GM12874 (cell line): ENCODE measurements at regions not wholly inside any gene's neighbourhood (a gene's known extent, or its start where the extent isn't known, plus 50 kb on each side); places are given as distances from the start of the nearest gene placed in this dataset.
A peak's percentile ranks its signal among the peaks of the same experiment; 100 is the strongest.

Source experiments
- TF ChIP-seq, protein P1 (sequence below): IDR thresholded peaks from 2 replicates; pipeline ENCODE4 v1.5.1; 2011; ENCODE audit warnings: low read depth, mild to moderate bottlenecking, control low read depth, low read length, moderate library complexity; ENCODE audit not compliant: insufficient read depth

DNA sequence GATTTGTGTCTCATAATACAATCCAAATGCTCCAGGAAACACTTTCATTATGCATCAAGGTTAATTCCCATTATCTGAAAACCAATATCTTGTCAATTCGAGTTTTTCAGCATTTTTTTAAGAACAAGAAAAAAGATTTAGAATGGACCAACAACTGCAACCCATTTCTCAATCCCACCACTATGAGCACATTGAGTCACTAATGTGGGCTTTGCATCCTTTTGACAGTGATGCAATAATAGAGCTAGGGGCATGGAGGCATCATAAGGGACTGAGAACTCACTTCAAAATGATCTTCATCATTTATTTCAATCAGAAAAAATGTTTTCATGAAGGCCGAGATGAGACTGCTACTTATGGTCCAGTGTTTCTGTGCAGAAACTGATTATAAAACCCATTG is 74.8 kb upstream of the DEFB112 start:
- TF ChIP-seq, protein P1, sequence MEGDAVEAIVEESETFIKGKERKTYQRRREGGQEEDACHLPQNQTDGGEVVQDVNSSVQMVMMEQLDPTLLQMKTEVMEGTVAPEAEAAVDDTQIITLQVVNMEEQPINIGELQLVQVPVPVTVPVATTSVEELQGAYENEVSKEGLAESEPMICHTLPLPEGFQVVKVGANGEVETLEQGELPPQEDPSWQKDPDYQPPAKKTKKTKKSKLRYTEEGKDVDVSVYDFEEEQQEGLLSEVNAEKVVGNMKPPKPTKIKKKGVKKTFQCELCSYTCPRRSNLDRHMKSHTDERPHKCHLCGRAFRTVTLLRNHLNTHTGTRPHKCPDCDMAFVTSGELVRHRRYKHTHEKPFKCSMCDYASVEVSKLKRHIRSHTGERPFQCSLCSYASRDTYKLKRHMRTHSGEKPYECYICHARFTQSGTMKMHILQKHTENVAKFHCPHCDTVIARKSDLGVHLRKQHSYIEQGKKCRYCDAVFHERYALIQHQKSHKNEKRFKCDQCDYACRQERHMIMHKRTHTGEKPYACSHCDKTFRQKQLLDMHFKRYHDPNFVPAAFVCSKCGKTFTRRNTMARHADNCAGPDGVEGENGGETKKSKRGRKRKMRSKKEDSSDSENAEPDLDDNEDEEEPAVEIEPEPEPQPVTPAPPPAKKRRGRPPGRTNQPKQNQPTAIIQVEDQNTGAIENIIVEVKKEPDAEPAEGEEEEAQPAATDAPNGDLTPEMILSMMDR: no peak

DNA sequence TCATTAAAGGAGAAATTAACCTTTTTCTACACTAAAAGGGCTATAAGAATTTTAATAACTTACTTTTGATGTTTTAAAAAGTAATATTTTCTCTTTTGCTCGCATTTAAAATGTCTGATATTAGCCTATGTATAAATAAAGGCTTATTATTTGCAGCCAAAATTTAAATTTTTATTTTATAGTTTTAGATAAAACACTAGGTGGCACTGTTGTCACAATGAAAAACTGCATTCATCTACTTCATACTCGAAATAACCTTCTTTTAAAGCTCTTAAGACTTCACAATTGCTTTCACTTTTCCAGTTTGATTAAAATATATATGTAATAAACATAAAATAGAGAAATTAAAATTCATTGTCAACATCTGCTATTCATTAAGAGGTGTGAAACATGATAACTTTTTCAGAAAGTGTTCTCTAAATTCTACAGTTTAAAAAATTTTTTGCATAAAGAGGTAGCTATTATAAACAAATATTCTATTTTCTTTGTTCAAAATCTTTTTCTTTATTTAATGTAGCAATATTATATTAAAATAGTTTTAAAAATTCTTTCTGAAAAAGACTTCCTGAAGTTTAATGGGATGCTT is 78.8 kb upstream of the DEFB112 start:
- TF ChIP-seq, protein P1: no peak

DNA sequence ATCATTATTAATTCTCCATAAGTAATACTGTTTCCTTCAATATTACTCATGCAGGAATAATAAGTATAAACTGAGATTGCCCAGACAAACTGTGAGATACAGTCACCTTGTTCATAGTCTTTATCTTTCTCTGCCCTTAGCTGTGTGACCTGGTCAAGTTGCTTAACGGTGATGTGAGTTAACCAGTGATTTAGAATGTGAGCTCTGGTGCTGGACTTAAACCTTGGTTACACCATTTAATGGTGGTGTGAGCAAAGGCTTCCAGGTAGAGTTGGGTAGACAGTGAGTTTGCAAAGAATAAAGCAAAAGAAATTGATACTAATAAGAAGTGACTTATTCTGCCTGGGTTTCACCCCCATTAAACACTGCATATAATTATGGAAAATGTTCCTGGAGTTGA is 86.2 kb upstream of the DEFB112 start:
- TF ChIP-seq, protein P1: no peak

DNA sequence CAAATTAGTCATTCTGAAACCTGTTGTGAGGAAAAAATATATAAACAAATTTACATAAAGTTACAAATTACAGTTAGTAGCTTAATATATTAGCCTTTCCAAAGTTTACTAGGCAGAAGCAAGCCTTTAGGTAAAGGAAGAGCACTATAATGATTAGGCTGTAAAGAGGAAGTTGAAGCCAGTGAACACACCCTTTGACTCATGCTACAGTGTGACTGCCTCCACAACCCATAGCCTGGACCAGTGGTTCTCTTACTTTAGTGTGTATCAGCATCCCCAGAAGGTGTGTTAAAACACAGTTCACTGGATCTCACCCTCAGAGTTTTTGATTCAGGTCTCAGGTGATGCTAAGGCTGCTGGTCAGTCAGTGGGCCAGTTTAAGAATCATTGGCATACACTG is 91.4 kb upstream of the DEFB112 start:
- TF ChIP-seq, protein P1: no peak

DNA sequence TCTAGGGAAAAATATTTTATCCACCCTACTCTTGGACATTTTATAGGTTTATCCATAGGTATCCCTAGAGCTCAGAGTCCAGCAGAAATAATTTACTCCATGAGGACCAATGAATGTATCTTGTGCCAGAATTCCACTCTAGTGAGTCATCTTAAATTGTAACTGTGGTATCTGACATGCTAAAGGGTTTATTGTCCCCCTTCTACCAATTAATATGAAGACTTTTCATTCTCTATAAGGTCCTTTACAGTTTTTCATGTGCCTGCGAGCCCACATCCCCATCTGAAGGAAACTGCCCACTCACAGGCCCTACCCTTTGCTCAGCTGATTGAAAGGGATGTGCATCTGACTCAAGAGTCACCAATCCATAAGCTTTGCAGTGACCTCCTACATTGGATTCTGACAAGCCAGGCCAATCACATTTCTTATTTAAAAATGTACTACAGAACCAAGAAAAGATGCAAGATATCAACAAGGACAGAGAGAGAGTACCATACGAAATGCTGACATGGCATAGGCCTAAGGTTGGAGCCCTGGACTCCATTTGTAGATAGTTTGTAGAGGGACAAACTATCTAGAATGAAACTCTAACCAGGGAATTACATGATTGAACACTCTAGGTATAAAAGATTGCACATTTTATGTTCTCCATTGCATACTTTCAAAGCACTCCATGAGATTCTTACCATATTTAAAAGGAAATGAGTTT is 93.4 kb upstream of the DEFB112 start:
- TF ChIP-seq, protein P1: no peak

DNA sequence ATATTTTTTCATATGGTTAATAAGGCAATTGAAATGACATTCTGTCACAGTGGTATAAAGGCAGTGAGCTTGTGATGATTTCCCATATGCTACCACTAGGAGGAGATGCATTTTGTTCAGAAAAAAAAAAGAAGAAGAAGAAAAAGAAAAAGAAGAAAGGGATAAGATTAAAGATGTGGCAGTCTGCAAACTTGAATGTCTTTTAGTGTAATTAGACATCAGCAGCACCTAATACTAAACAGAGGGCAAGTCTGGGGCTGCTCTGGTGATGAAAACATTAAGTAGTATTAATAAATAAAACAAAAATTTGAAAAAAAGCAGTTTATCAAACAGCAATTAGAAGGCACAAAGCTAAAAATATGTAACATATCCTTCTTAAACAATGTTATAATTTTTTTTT is 95.4 kb upstream of the DEFB112 start:
- TF ChIP-seq, protein P1: peak; percentile 31; the same call in 1 of the 2 replicates

DNA sequence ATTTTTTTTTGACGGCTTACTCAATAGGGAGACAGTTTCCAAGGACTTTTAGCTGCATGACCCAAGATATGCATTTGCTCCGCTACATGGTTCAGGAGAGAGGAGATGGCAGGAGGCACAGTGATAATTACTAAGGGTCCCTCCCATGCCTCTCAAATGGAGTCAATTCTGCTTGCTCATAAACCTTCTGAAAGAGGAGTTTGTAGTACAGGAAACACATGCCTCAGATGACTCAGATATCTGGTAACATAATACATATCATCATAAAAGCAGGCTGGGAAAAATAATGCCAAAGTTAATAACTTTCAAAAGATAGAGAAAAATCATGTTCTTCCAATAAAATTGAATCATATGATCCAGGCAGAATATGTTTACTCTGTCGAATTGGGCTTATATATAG is 97.6 kb upstream of the DEFB112 start:
- TF ChIP-seq, protein P1: no peak
